ENCODE measurements at regions not wholly inside any gene's neighbourhood (a gene's known extent, or its start where the extent isn't known, plus 50 kb on each side); places are given as distances from the start of the nearest gene placed in this dataset.

DNA sequence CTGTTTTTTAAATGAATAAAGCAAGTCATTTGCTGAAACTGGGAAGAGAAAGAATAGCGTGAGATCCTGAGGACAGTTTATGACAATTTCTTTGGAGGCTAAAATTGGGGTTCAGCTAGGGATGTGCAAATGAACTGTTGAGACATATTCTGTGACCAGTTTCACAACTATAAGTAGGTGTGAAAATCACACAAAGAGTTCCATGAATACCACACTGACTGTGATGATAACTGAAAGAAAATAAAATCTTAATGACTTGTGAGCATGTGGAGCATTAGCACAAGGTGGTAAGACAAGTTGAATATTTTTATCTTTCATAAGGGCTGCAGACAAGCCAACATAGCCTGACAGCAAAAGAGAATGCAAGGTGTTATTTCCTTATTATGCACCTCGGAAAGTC is 61.1 kb upstream of the PDGFD start:
- DNase-seq, result no peak
- Histone ChIP-seq H2BK15ac (ENCODE audit: low read depth, poor library complexity, severe bottlenecking) (no peak overlapping the region), H3K27ac (ENCODE audit: low read length, poor library complexity, severe bottlenecking) (no peak overlapping the region)

GRCh38 chr11:104222464-104222863 is 58.5 kb upstream of the PDGFD start:
- no peak overlapping the region for H4K8ac ChIP-seq (ENCODE audit: low read length)
- H3K36me3 ChIP-seq (ENCODE audit: control insufficient read depth in 1 of 2, insufficient read depth in 2 of 2, low read depth in 1 of 2, low read length in 2 of 2), result no peaks in the 10 kb centered on the region
- H2AFZ ChIP-seq (ENCODE audit: low read depth, low read length), result no peak overlapping the region
- H3K79me1 ChIP-seq (replicated peaks; ENCODE audit: low read length, poor library complexity, severe bottlenecking), result no peaks in the 10 kb centered on the region
- no peak overlapping the region for H3K14ac ChIP-seq (ENCODE audit: low read length in 2 of 2)
- H4K91ac ChIP-seq (ENCODE audit: low read length), result no peak overlapping the region
- no peak overlapping the region for H3K23ac ChIP-seq (ENCODE audit: low read length in 2 of 2)
- no peak overlapping the region for H3K9ac ChIP-seq (ENCODE audit: low read length)
- no peak for DNase-seq
- no peak overlapping the region for H2BK5ac ChIP-seq (ENCODE audit: low read depth, low read length, poor library complexity, severe bottlenecking)
- no peak overlapping the region for H2BK15ac ChIP-seq (ENCODE audit: low read depth, poor library complexity, severe bottlenecking)
- no peaks in the 10 kb centered on the region for H3K4me1 ChIP-seq (ENCODE audit: control insufficient read depth, insufficient read depth, low read depth, low read length)
- no peak overlapping the region for H3K4me3 ChIP-seq (ENCODE audit: insufficient read depth in 1 of 2, low read depth in 1 of 2, low read length in 2 of 2)
- 84% methylated on average over 4 of the region's 4 CpGs for WGBS
- H2BK12ac ChIP-seq (ENCODE audit: low read length in 2 of 2), result no peak overlapping the region
- no peak overlapping the region for H3K4ac ChIP-seq (ENCODE audit: low read depth in 1 of 2, low read length in 2 of 2)
- peaks cover 3% of the 10 kb centered on the region for H3K9me3 ChIP-seq (ENCODE audit: control insufficient read depth, low read length)
- H2BK120ac ChIP-seq (ENCODE audit: low read depth, low read length), result no peak overlapping the region
- H2AK5ac ChIP-seq (ENCODE audit: low read length, severe bottlenecking), result no peak overlapping the region
- H3K27me3 ChIP-seq (ENCODE audit: control insufficient read depth in 1 of 2, insufficient read depth in 1 of 2, low read length in 2 of 2), result no peaks in the 10 kb centered on the region
- H3K27ac ChIP-seq (ENCODE audit: low read length, poor library complexity, severe bottlenecking), result no peak overlapping the region
- no peak overlapping the region for H3K4me2 ChIP-seq (ENCODE audit: low read length, poor library complexity, severe bottlenecking)
- H3K18ac ChIP-seq (ENCODE audit: low read depth in 1 of 2, low read length in 2 of 2), result no peak overlapping the region

More for the DNA sequence above, 61.1 kb upstream of the PDGFD start:
- no peak overlapping the region for H2BK12ac ChIP-seq (ENCODE audit: low read length in 2 of 2)
- no peak overlapping the region for H3K4me3 ChIP-seq (ENCODE audit: insufficient read depth in 1 of 2, low read depth in 1 of 2, low read length in 2 of 2)
- no peak overlapping the region for H2AFZ ChIP-seq (ENCODE audit: low read depth, low read length)
- no peaks in the 10 kb centered on the region for H3K27me3 ChIP-seq (ENCODE audit: control insufficient read depth in 1 of 2, insufficient read depth in 1 of 2, low read length in 2 of 2)
- H4K91ac ChIP-seq (ENCODE audit: low read length), result no peak overlapping the region
- no peak overlapping the region for H2AK5ac ChIP-seq (ENCODE audit: low read length, severe bottlenecking)
- H3K9me3 ChIP-seq (ENCODE audit: control insufficient read depth, low read length), result peaks cover 3% of the 10 kb centered on the region
- no peaks in the 10 kb centered on the region for H3K79me1 ChIP-seq (replicated peaks; ENCODE audit: low read length, poor library complexity, severe bottlenecking)
- no peak overlapping the region for H3K23ac ChIP-seq (ENCODE audit: low read length in 2 of 2)
- H3K4me2 ChIP-seq (ENCODE audit: low read length, poor library complexity, severe bottlenecking), result no peak overlapping the region
- H3K36me3 ChIP-seq (ENCODE audit: control insufficient read depth in 1 of 2, insufficient read depth in 2 of 2, low read depth in 1 of 2, low read length in 2 of 2), result no peaks in the 10 kb centered on the region
- no peaks in the 10 kb centered on the region for H3K4me1 ChIP-seq (ENCODE audit: control insufficient read depth, insufficient read depth, low read depth, low read length)
- H3K14ac ChIP-seq (ENCODE audit: low read length in 2 of 2), result no peak overlapping the region
- H2BK5ac ChIP-seq (ENCODE audit: low read depth, low read length, poor library complexity, severe bottlenecking), result no peak overlapping the region
- no peak overlapping the region for H4K8ac ChIP-seq (ENCODE audit: low read length)
- no peak overlapping the region for H3K4ac ChIP-seq (ENCODE audit: low read depth in 1 of 2, low read length in 2 of 2)
- no peak overlapping the region for H2BK120ac ChIP-seq (ENCODE audit: low read depth, low read length)
- H3K9ac ChIP-seq (ENCODE audit: low read length), result no peak overlapping the region
- H3K18ac ChIP-seq (ENCODE audit: low read depth in 1 of 2, low read length in 2 of 2), result no peak overlapping the region
- 93% methylated on average over 2 of the region's 2 CpGs for WGBS

DNA sequence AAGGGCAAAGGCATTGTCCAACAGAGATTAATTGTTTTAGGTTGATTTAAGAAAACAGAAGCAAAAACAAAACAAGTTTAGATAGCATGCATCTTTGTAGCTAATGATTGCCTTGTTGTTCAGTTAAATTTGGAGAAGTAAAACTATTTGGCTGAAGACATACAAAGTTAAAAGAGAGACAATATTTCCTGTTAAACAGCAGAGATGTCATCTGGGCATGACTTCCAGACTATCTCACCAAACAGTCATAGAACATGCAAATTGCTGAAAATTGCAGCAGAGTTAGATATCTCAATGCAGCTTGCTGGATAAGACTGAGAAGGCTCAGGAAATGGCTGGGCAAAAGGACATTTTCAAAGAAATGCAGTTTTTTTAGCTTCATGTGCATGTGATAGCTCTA is 57.5 kb upstream of the PDGFD start:
- Histone ChIP-seq H3K27ac (ENCODE audit: low read length, poor library complexity, severe bottlenecking) (no peak overlapping the region), H4K91ac (ENCODE audit: low read length) (no peak overlapping the region), H2AK5ac (ENCODE audit: low read length, severe bottlenecking) (no peak overlapping the region)

DNA sequence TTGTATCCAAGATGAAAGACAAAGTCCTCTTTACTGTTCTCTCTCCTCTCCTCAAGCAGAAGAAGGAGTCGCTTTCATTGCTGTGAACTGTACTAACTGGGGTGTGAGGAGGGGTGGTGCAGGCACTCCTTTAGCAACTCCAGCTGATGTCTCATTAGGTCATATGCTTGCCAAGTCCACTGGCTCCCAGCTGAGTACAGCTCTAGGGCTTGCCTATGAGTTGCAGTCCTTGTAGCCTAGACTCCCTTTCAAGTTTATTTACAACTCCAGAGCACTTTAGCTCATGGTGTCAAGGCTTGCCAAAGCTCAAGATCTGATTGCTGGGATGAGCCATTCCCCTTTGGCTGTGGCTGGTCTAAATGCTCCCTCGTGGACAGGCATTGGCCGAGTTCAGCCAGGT is 55.1 kb upstream of the PDGFD start:
- Histone ChIP-seq H3K4ac (ENCODE audit: low read depth in 1 of 2, low read length in 2 of 2) (no peak overlapping the region), H3K18ac (ENCODE audit: low read depth in 1 of 2, low read length in 2 of 2) (no peak overlapping the region), H3K79me1 (replicated peaks; ENCODE audit: low read length, poor library complexity, severe bottlenecking) (no peaks in the 10 kb centered on the region), H3K9me3 (ENCODE audit: control insufficient read depth, low read length) (peaks cover 9% of the 10 kb centered on the region), H2BK15ac (ENCODE audit: low read depth, poor library complexity, severe bottlenecking) (no peak overlapping the region), H2BK12ac (ENCODE audit: low read length in 2 of 2) (no peak overlapping the region), H3K36me3 (ENCODE audit: control insufficient read depth in 1 of 2, insufficient read depth in 2 of 2, low read depth in 1 of 2, low read length in 2 of 2) (no peaks in the 10 kb centered on the region), H2BK120ac (ENCODE audit: low read depth, low read length) (no peak overlapping the region), H4K91ac (ENCODE audit: low read length) (no peak overlapping the region), H3K4me2 (ENCODE audit: low read length, poor library complexity, severe bottlenecking) (no peak overlapping the region), H2AFZ (ENCODE audit: low read depth, low read length) (no peak overlapping the region), H2AK5ac (ENCODE audit: low read length, severe bottlenecking) (no peak overlapping the region), H3K27ac (ENCODE audit: low read length, poor library complexity, severe bottlenecking) (no peak overlapping the region), H2BK5ac (ENCODE audit: low read depth, low read length, poor library complexity, severe bottlenecking) (no peak overlapping the region), H3K14ac (ENCODE audit: low read length in 2 of 2) (no peak overlapping the region), H3K23ac (ENCODE audit: low read length in 2 of 2) (no peak overlapping the region), H3K27me3 (ENCODE audit: control insufficient read depth in 1 of 2, insufficient read depth in 1 of 2, low read length in 2 of 2) (no peaks in the 10 kb centered on the region), H3K9ac (ENCODE audit: low read length) (no peak overlapping the region), H3K4me1 (ENCODE audit: control insufficient read depth, insufficient read depth, low read depth, low read length) (no peaks in the 10 kb centered on the region), H3K4me3 (ENCODE audit: insufficient read depth in 1 of 2, low read depth in 1 of 2, low read length in 2 of 2) (no peak overlapping the region), H4K8ac (ENCODE audit: low read length) (no peak overlapping the region)
- 81% methylated on average over 2 of the region's 3 CpGs for WGBS
- DNase-seq, result no peak

More for the DNA sequence above, 57.5 kb upstream of the PDGFD start:
- no peak overlapping the region for H3K4ac ChIP-seq (ENCODE audit: low read depth in 1 of 2, low read length in 2 of 2)
- no peaks in the 10 kb centered on the region for H3K4me1 ChIP-seq (ENCODE audit: control insufficient read depth, insufficient read depth, low read depth, low read length)
- no peak overlapping the region for H3K9ac ChIP-seq (ENCODE audit: low read length)
- H4K8ac ChIP-seq (ENCODE audit: low read length), result no peak overlapping the region
- no peak overlapping the region for H3K23ac ChIP-seq (ENCODE audit: low read length in 2 of 2)
- no peak for DNase-seq
- no peak overlapping the region for H3K18ac ChIP-seq (ENCODE audit: low read depth in 1 of 2, low read length in 2 of 2)
- no peak overlapping the region for H2BK5ac ChIP-seq (ENCODE audit: low read depth, low read length, poor library complexity, severe bottlenecking)
- H3K36me3 ChIP-seq (ENCODE audit: control insufficient read depth in 1 of 2, insufficient read depth in 2 of 2, low read depth in 1 of 2, low read length in 2 of 2), result no peaks in the 10 kb centered on the region
- H3K14ac ChIP-seq (ENCODE audit: low read length in 2 of 2), result no peak overlapping the region
- no peak overlapping the region for H2BK12ac ChIP-seq (ENCODE audit: low read length in 2 of 2)
- peaks cover 7% of the 10 kb centered on the region for H3K9me3 ChIP-seq (ENCODE audit: control insufficient read depth, low read length)
- no peak overlapping the region for H3K4me3 ChIP-seq (ENCODE audit: insufficient read depth in 1 of 2, low read depth in 1 of 2, low read length in 2 of 2)
- H2BK120ac ChIP-seq (ENCODE audit: low read depth, low read length), result no peak overlapping the region
- H2BK15ac ChIP-seq (ENCODE audit: low read depth, poor library complexity, severe bottlenecking), result no peak overlapping the region
- no peaks in the 10 kb centered on the region for H3K27me3 ChIP-seq (ENCODE audit: control insufficient read depth in 1 of 2, insufficient read depth in 1 of 2, low read length in 2 of 2)
- no peaks in the 10 kb centered on the region for H3K79me1 ChIP-seq (replicated peaks; ENCODE audit: low read length, poor library complexity, severe bottlenecking)
- no peak overlapping the region for H3K4me2 ChIP-seq (ENCODE audit: low read length, poor library complexity, severe bottlenecking)
- no peak overlapping the region for H2AFZ ChIP-seq (ENCODE audit: low read depth, low read length)
